HCT116 (cell line): ENCODE measurements at regions not wholly inside any gene's neighbourhood (a gene's known extent, or its start where the extent isn't known, plus 50 kb on each side); places are given as distances from the start of the nearest gene placed in this dataset.

Experiments used
- ATAC-seq: fragments of 200-7000 bp; cut with Tn5 transposase; 2 replicates; pipeline ENCODE4 v1.9.1; 2020; ENCODE audit warnings: mild to moderate bottlenecking, moderate library complexity
- BruUV-seq: library from RNA; stranded (reverse); fragments of 400-500 nt; replicated peaks from 2 replicates; lab custom pipeline; 2021; lab: Mats Ljungman, UMichigan
- CTCF ChIA-PET: fragments of 300-600 bp; sonication (Branson Sonifier 250); formaldehyde crosslinking; loops from one replicate; lab custom pipeline; 2021; ENCODE audit warnings: antibody characterized with exemption; lab: Charles Lee
- POLR2A ChIA-PET: fragments of 300-600, 350-600 bp; sonication (Branson Sonifier 250); formaldehyde crosslinking; loops from one replicate; lab custom pipeline; 2021; ENCODE audit warnings: antibody characterized with exemption; lab: Charles Lee
- RAD21 ChIA-PET, 2 experiments: fragments of 300-600 bp; sonication (Branson Sonifier 250); formaldehyde crosslinking; loops; one replicate each; lab custom pipeline; 2023; ENCODE audit warnings: low total read pairs in 2 of 2; ENCODE audit not compliant: uncharacterized antibody in 2 of 2, unreplicated experiment in 2 of 2, low non-redundant PET in 1 of 2; lab: Charles Lee
- DNase-seq: peaks from one replicate; pipeline ENCODE4 v3.0.0-alpha.2; 2010; ENCODE audit warnings: low read depth, low spot score
- H2AFZ ChIP-seq: fragments of 200-600 bp; shearing (Covaris generic), sonication (generic); 2 replicates; pipeline ENCODE4 v1.6.1; 2017; ENCODE audit warnings: low read depth, mixed run types, mixed read lengths, antibody characterized with exemption, low read length; ENCODE audit not compliant: poor library complexity, severe bottlenecking
- H3K27ac ChIP-seq: 2 replicates; pipeline ENCODE4 v1.5.1; 2012; ENCODE audit warnings: low read depth, low read length
- H3K27me3 ChIP-seq: fragments of 200-600 bp; sonication (generic); 2 replicates; pipeline ENCODE4 v1.6.1; 2016; ENCODE audit warnings: mixed run types, low read length, mixed read lengths; ENCODE audit not compliant: insufficient read depth
- H3K36me3 ChIP-seq, 2 experiments: fragments of 200-500 bp in 1 of 2; fragments of 200-600 bp in 1 of 2; sonication (Bioruptor generic) in 1 of 2; sonication (generic) in 1 of 2; 2 replicates each; pipeline versions ENCODE4 v1.5.1 to v1.6.1; 2014 to 2016; ENCODE audit warnings: low read length in 2 of 2, inconsistent platforms in 1 of 2, mixed read lengths in 1 of 2, mixed run types in 1 of 2; ENCODE audit not compliant: insufficient read depth in 2 of 2, control insufficient read depth in 1 of 2
- H3K4me1 ChIP-seq, 2 experiments: fragments of 200-600 bp in 1 of 2; sonication (generic) in 1 of 2; 2 replicates each; pipeline versions ENCODE4 v1.5.1 to v1.6.1; 2012 to 2017; ENCODE audit warnings: low read length in 2 of 2, inconsistent platforms in 1 of 2, mild to moderate bottlenecking in 1 of 2, mixed read lengths in 1 of 2, mixed run types in 1 of 2, moderate library complexity in 1 of 2; ENCODE audit not compliant: insufficient read depth in 2 of 2, control insufficient read depth in 1 of 2
- H3K4me2 ChIP-seq: fragments of 200-600 bp; sonication (generic); 2 replicates; pipeline ENCODE4 v1.6.1; 2017; ENCODE audit warnings: mixed run types, low read length, mixed read lengths
- H3K4me3 ChIP-seq, 2 experiments: fragments of 200-600 bp in 1 of 2; sonication (generic) in 1 of 2; replicated peaks in 1 of 2; 2 replicates each; pipeline ENCODE4 v1.5.1; 2011 to 2016; ENCODE audit warnings: low read length in 2 of 2, control low read depth in 1 of 2, low read depth in 1 of 2, mild to moderate bottlenecking in 1 of 2, mixed read lengths in 1 of 2, mixed run types in 1 of 2
- H3K79me2 ChIP-seq: fragments of 200-600 bp; sonication (generic); 2 replicates; pipeline ENCODE4 v1.6.1; 2017; ENCODE audit warnings: mild to moderate bottlenecking, mixed run types, low read length, moderate library complexity, mixed read lengths; ENCODE audit not compliant: insufficient read depth
- H3K9ac ChIP-seq: fragments of 200-600 bp; sonication (generic); 2 replicates; pipeline ENCODE4 v1.6.1; 2016; ENCODE audit warnings: low read length, mixed read lengths
- H3K9me2 ChIP-seq: fragments of 200-600 bp; sonication (generic), shearing (Covaris generic); 2 replicates; pipeline ENCODE4 v1.6.1; 2017; ENCODE audit warnings: mixed run types, mild to moderate bottlenecking, moderate library complexity; ENCODE audit not compliant: insufficient read depth
- H3K9me3 ChIP-seq, 2 experiments: fragments of 200-500 bp in 1 of 2; fragments of 200-600 bp in 1 of 2; sonication (Bioruptor generic) in 1 of 2; sonication (generic) in 1 of 2; 2 replicates each; pipeline ENCODE4 v1.6.1; 2014 to 2017; ENCODE audit warnings: low read length in 2 of 2, mixed read lengths in 2 of 2, inconsistent platforms in 1 of 2, low read depth in 1 of 2, mild to moderate bottlenecking in 1 of 2, mixed run types in 1 of 2, moderate library complexity in 1 of 2; ENCODE audit not compliant: control insufficient read depth in 1 of 2, insufficient read depth in 1 of 2
- H4K20me1 ChIP-seq: fragments of 200-600 bp; sonication (generic), shearing (Covaris generic); 2 replicates; pipeline ENCODE4 v1.6.1; 2017; ENCODE audit warnings: mixed run types, mild to moderate bottlenecking, moderate library complexity; ENCODE audit not compliant: insufficient read depth
- ATF3 ChIP-seq: IDR thresholded peaks from 2 replicates; pipeline ENCODE4 v1.6.1; 2012
- CBX3 ChIP-seq: IDR thresholded peaks from 2 replicates; pipeline ENCODE4 v1.6.1; 2012; ENCODE audit warnings: low read depth
- CEBPB ChIP-seq: IDR thresholded peaks from 2 replicates; pipeline ENCODE4 v1.6.1; 2012; ENCODE audit warnings: low read depth
- CTCF ChIP-seq, 3 experiments: fragments of 200-600 bp in 1 of 3; sonication (generic) in 1 of 3; IDR thresholded peaks in 2 of 3; conservative IDR thresholded peaks in 1 of 3; 2 replicates each; pipeline ENCODE4 v1.5.1; 2012 to 2017; ENCODE audit warnings: low read depth in 2 of 3, low read length in 2 of 3, antibody characterized with exemption in 1 of 3, borderline replicate concordance in 1 of 3, control low read depth in 1 of 3, mild to moderate bottlenecking in 1 of 3, mixed read lengths in 1 of 3, mixed run types in 1 of 3, moderate library complexity in 1 of 3; ENCODE audit not compliant: insufficient read depth in 1 of 3
- ELF1 ChIP-seq: IDR thresholded peaks from 2 replicates; pipeline ENCODE4 v1.6.1; 2012; ENCODE audit warnings: low read depth, borderline replicate concordance
- EZH2 ChIP-seq: fragments of 200-600 bp; sonication (generic); IDR thresholded peaks from 2 replicates; pipeline ENCODE4 v1.6.1; 2017; ENCODE audit warnings: antibody characterized with exemption, mixed run types
- FOSL1 ChIP-seq: IDR thresholded peaks from 2 replicates; pipeline ENCODE4 v1.6.1; 2012; ENCODE audit warnings: low read depth
- JUND ChIP-seq: IDR thresholded peaks from 2 replicates; pipeline ENCODE4 v1.6.1; 2012
- MAX ChIP-seq: IDR thresholded peaks from 2 replicates; pipeline ENCODE4 v1.6.1; 2012
- POLR2A ChIP-seq: IDR thresholded peaks from 2 replicates; pipeline ENCODE4 v1.7.0; 2011; ENCODE audit warnings: borderline replicate concordance; ENCODE audit not compliant: insufficient read depth, insufficient read length; ENCODE audit errors: extremely low read depth
- POLR2AphosphoS5 ChIP-seq: IDR thresholded peaks from 2 replicates; pipeline ENCODE4 v1.6.1; 2011; ENCODE audit warnings: mild to moderate bottlenecking, low read depth, low read length, moderate library complexity
- RAD21 ChIP-seq: IDR thresholded peaks from 2 replicates; pipeline ENCODE4 v1.6.1; 2012; ENCODE audit warnings: low read depth, mild to moderate bottlenecking
- REST ChIP-seq: IDR thresholded peaks from 2 replicates; pipeline ENCODE4 v1.6.1; 2012; ENCODE audit warnings: low read depth
- SIN3A ChIP-seq: IDR thresholded peaks from 2 replicates; pipeline ENCODE4 v1.6.1; 2012; ENCODE audit warnings: low read depth
- SP1 ChIP-seq: IDR thresholded peaks from 2 replicates; pipeline ENCODE4 v1.6.1; 2012; ENCODE audit warnings: low read depth
- SRF ChIP-seq: IDR thresholded peaks from 2 replicates; pipeline ENCODE4 v1.6.1; 2012; ENCODE audit warnings: low read depth
- TCF7L2 ChIP-seq: IDR thresholded peaks from 2 replicates; pipeline ENCODE4 v1.7.0; 2011; ENCODE audit warnings: borderline replicate concordance, inconsistent platforms; ENCODE audit not compliant: insufficient read depth, insufficient read length; ENCODE audit errors: extremely low read depth
- YY1 ChIP-seq: IDR thresholded peaks from 2 replicates; pipeline ENCODE4 v1.6.1; 2011; ENCODE audit warnings: low read length, low read depth, moderate library complexity, mild to moderate bottlenecking; ENCODE audit not compliant: insufficient replicate concordance; ENCODE audit errors: extremely low read depth
- ZFX ChIP-seq: fragments of 450-650 bp; IDR thresholded peaks from 2 replicates; pipeline ENCODE4 v1.6.1; 2017
- ZNF274 ChIP-seq: fragments of 200-500 bp; sonication (Bioruptor generic); IDR thresholded peaks from 2 replicates; pipeline ENCODE4 v1.6.1; 2014; ENCODE audit warnings: mild to moderate bottlenecking, low read depth, low read length, inconsistent platforms
- intact Hi-C: fragments of 100-400 bp; cut with micrococcal nuclease; formaldehyde crosslinking; loops from 2 replicates; pipeline ENCODE4 v1.10.0; 2022

- POLR2A ChIA-PET, result no interaction called here
- ATAC-seq (no peak), DNase-seq (no peak)
- Histone ChIP-seq H3K9ac (no peak overlapping the region), H2AFZ (no peak overlapping the region), H3K4me1 (no peaks in the 10 kb centered on the region), H3K36me3 (no peaks in the 10 kb centered on the region), H3K4me3 (no peak overlapping the region), H3K9me3 (no peaks in the 10 kb centered on the region), H3K4me2 (no peak overlapping the region), H3K9me2 (no peaks in the 10 kb centered on the region), H4K20me1 (no peaks in the 10 kb centered on the region), H3K27ac (no peak overlapping the region), H3K27me3 (no peaks in the 10 kb centered on the region), H3K79me2 (no peaks in the 10 kb centered on the region)
- RAD21 ChIA-PET, result no interaction called here
- CTCF ChIA-PET, result no interaction called here
- no TSS peak for BruUV-seq
- TF ChIP-seq SP1 (no peak), POLR2A (no peak), MAX (no peak), REST (no peak), JUND (no peak), CBX3 (no peak), CEBPB (no peak), ATF3 (no peak), POLR2AphosphoS5 (no peak), TCF7L2 (no peak), SRF (no peak), EZH2 (no peak), ZFX (no peak), ZNF274 (no peak), FOSL1 (no peak), RAD21 (no peak), CTCF (IDR thresholded peaks at IDR 0.05 in 2 of 3, conservative IDR thresholded peaks at IDR 0.05 in 1 of 3; ENCODE audit: borderline replicate concordance in 1 of 3, insufficient read depth in 1 of 3, low read depth in 2 of 3, low read length in 2 of 3) (no peak), ELF1 (no peak), SIN3A (no peak), YY1 (no peak)
- intact Hi-C loops, result no loop called here
Measured at GRCh38 chr6:74567281-74567922, 638.5 kb downstream of the COL12A1 start.
